NCI-H2081 treated with DMSO at 0.1 percent for 48 hours (cell line): ENCODE measurements at regions not wholly inside any gene's neighbourhood (a gene's known extent, or its start where the extent isn't known, plus 50 kb on each side); places are given as distances from the start of the nearest gene placed in this dataset.

Experiments used
- DNase-seq: peaks from one replicate; lab custom pipeline; 2025; lab: John Stamatoyannopoulos, UW

- DNase-seq: no peak
These were observed 133.1 kb downstream of the KDR start for GRCh38 chr4:54992266-54992665.

DNA sequence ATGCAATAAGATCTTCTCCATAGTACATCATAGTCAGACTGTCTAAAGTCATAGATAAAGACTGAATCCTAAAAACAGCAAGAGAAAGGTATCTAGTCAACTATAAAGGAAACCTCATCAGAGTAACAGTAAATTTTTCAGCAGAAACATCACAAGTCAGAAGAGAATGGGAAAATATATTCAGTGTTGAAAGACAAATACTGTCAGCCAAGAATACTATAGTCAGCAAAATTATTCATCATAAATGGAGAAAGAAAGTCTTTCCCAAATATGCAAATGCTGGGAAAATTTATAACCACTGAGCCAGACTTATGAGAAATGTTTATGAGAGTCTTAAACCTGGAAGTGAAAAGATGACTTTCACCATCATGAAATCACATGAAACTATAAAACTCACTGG lies 136.7 kb downstream of the KDR start:
- DNase-seq: no peak

DNA sequence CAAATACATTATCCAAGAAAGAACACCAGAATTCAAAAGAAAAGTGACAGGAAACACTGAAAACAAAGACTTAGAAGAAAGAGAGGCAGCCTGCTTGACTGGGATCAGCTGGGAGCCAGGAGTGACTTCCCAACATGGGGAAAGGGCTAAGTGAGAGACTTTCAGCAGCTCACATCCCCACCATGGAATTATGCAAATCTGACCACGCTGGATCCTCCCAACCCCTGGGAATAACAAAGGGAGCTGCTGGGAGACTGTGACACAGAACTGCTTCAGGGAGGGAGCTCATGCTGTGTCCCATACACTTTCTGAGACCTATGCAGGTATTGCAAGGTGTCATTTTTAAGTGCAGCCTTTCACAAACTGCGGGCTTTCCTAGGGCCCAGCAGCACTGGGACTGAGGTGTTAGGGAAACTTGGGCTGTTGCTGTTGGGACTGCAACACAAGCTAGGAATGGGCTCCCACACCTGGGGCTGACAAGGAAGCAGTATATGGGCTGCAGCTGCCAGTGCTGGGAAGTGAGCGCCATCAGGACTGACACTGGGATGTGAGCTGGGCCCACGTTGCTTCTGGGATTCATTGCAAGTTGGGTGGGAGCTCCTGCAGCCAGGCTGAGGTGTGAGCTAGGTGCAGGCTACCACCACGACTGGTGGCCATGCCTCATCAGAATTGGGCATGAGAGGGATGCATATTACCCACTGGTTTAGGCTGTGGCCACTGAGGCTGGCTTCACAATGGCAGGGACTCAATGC lies 139.1 kb downstream of the KDR start:
- DNase-seq: no peak

DNA sequence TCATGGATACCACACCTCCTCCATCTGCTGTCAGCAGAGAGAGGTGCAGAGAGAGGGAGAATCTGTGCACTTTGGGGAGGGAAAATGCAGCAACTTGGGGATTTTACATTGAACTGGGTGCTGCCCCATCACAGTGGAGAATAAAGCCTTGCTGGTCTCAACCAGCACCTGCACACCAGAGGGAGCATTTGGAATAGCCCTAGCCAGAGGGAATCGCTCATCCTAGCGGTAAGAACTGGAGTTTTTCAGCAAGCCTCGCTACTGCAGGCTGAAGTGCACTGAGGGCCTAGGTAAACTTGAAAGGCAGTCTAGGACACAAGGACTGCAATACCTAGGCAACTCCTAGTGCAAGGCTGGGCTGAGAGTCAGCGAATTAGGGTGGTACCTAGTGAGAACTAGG lies 148.7 kb downstream of the KDR start:
- DNase-seq: no peak

- no peak for DNase-seq
These were observed 149.4 kb downstream of the KDR start for GRCh38 chr4:54976031-54976430.

DNA sequence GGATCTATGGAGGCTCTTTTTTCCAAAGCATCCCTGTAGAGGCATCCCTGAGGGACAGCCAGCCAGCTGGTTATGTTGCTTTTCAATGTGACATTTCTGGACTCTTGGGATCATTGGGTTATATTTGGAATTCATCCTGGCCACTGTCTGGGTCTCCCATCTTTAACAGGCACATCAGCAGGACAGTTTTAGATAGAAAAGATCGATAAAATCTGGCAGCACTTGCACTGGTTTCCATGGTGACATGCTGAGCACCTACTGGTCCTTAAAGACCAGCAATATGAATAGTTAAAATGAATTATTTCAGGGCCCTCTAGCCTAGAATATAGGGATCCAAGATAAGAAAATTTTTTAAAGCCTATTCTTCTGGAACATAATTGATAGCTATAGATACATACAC lies 151.6 kb downstream of the KDR start:
- DNase-seq: no peak

GRCh38 chr4:54971474-54971950 lies 153.9 kb downstream of the KDR start:
- DNase-seq: no peak

DNA sequence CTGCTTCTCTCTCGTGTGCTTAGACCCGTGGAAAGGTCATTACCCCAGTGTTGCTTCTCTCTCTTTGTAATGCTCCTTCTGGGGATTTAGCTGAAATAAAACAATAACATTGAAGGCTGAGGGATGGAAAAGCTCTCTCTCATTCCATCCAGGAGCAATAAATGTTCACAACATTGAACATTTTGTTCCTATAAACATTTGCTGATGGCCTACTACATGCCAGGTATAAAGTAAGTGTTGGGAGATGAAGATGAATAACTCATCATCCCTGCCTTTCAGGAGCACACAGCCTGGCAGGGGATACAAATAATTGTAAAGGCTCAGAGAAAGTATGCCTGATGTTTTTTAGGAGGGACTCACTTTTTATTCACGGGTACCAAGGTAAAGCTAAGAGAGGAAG lies 158.1 kb downstream of the KDR start:
- DNase-seq: no peak

GRCh38 chr4:54961357-54961975 lies 163.9 kb downstream of the KDR start:
- peak; percentile 25 for DNase-seq

- DNase-seq: no peak
These were observed 165.7 kb downstream of the KDR start for GRCh38 chr4:54959651-54960116.

- no peak for DNase-seq
These were observed 166.3 kb downstream of the KDR start for GRCh38 chr4:54959131-54959530.

- no peak for DNase-seq
These were observed 167.2 kb downstream of the KDR start for GRCh38 chr4:54958236-54958635.

DNA sequence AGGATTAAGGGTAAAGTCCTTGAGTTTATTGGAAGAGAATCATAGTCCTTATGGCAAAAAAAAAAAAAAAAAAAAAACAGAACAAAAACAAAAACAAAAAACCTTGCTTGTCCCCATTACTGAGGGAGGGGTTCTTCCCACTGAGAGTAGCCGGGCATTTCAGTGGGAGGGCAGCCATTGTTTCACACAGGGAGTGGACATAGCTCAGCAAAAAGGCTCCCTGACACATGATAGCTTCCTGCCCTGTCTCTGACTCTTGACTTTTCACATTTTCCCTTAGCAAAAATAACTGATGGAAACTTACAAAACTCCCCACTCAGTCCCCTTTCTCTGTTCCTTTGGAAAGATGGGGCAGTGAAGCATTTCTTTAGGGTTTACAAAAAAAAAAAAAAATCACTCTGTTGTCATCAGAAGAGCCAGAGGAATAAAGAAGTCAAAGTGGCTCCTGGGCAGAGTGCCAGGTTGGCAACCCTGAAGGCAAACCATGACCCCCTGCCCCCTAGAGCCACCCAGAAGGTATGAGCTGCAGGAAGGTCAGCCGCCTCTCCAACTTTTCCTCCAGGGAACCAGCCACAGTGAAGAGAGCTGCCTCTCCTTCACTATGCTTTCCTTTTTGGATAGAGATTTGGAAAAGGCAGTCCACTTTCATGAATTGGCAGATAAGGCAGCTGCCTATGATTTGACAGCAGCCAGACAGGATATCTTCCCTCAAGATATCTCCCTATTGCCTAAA lies 170.6 kb downstream of the KDR start:
- no peak for DNase-seq

DNA sequence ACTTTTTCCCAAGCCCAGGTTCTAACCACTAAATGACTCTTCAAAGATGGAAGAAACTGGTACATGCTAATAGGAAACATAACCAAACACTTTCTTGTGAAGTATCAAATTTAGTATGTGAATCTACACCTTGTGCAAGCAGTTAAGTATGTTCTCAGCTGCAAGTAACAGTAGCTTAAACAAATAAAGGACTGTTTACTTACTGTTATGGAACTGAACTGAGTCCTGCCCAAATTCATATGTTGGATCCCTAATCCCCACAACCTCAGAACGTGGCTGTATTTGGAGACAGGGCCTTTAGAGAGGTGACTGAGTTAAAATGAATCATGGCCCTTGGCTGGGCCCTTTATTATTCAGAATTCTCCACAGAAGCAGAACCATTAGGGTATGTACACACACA lies 178.7 kb downstream of the KDR start:
- no peak for DNase-seq

DNA sequence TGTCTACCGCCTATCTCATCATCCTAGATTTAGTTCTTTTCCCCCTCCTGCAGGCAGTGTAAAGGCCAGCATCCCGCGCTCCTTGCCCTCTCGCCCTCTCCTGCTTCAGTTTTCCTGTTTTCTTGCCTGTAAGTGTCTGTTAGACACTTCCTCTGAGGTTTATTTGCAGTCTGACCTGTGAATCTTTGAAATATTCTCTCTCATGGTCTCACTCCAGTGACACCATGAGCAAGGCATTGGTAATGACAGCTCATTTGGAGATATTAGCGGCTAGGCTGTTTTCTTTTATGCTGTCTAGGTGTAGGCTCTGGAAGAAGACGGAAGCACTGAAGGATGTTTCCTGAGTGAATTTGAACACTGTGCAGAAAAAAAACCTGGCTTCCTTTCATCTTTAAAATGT lies 179.6 kb downstream of the KDR start:
- no peak for DNase-seq

DNA sequence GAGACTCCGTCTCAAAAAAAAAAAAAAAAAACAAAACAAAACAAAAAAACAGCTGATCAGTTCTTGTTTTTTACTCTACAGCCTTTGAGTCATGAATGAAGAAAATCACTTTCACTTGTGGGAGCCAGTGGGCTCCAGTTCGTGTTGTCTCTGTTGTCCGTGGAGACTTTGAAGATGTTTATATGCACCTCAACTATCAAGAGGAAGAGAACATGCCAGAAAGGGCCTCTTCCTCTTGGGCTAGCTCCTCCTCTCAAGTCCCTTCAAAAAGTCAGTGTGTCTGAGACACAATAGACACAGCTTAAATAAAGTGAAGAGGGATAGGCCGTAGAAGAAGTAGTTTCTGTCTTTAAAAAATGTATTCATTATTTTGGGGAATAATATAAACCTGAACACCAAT lies 182.7 kb downstream of the KDR start:
- no peak for DNase-seq

GRCh38 chr4:54941994-54942552 lies 183.3 kb downstream of the KDR start:
- DNase-seq: no peak

DNA sequence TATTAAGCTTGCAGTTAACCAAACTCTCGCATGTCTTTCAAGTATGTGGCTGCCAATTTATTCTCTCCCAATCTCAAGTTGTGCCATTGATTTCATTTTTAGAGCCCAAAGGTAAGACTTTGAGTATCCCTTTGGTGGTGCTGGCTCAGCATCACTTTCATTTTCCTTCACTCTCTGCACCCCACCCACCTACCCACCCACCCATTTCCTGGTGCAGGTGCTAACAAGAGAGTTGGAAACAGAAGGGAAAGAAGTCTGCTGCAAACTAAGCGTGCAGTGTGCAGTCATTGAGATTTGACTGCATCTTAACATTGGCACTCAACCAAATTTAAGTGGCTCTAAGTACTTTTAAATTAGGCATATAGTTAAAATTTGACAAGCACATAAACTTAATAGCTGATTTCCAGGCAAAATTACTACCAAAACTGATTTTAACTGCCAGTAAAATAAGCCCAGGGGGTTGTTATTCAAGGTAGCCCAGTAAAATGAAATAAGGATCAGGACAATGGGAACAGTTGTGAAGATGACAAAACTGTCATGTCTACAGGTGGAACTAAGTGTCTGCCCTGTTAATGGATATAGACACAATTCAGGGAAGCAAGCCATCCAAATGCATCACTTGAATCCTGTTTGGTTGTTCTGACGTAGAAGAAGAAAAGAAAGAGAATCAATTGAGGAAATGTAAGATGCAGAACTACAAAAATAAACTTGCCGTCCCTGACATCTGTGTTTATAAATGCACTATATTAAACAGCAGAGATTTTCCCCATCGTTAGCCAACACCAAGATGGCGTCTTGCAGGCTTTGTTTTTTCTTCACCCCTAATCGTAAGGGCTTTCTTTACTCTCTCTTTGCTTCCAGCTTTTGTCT lies 184.2 kb downstream of the KDR start:
- peak; percentile 83 for DNase-seq

DNA sequence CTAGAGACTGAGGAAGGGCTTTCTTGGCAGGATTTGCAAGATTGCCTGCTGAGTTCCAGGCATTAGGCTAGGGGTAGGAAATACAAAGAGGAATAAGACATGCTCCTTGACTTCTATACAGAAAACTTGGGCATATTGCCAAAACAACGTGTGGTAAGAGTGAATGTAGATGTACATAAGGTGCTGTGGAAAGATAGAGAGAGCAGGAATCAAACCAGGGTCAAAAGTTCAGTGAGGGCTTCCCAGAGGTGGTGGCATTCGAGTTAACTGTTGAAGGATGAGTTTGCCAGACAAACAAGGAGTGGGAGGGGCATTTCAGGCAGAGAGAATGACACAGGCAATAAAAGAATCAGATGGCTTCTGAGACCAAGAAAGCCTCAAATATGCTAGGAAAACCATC lies 187.9 kb downstream of the KDR start:
- DNase-seq: no peak

DNA sequence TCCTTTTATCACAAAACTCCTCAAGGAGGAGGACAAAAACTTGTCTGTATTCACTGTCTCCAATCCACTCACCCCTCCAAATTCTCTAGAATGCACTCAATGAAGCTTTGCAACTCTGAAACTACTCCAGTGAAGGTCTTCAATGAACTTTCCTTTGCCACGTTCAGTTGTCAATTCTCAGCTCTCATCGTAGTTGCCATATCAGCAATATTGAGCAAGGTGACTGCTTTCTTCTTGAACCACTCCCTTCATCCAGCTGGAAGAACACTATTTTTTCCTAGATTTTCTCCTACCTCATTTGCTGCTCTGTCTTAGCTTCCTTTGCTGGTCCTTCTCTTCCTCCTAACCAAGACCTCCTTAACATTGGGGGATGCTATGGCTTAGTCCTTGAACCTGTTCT lies 191.8 kb downstream of the KDR start:
- no peak for DNase-seq

DNA sequence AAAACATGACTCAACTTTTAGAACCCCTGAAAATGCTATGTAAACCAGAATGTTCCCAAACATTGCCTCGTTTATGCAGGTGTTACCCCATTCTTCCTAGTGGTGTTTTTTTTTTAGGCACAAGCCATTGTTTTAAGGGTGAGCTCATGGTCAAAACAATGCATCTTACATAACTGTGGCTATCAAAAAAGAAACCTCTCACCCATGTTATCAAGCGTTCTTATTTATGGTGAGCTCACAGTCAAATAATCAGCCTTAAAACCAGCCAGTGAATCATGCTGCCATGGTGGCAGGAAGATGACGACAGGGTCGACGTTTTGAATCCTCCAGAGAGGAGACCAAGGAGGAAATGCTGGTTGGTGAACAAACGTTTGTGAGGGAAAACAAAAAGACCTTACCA lies 195.2 kb downstream of the KDR start:
- DNase-seq: no peak

GRCh38 chr4:54929459-54929858 lies 195.9 kb downstream of the KDR start:
- no peak for DNase-seq
